ENCODE measurements at regions not wholly inside any gene's neighbourhood (a gene's known extent, or its start where the extent isn't known, plus 50 kb on each side); places are given as distances from the start of the nearest gene placed in this dataset.

DNA sequence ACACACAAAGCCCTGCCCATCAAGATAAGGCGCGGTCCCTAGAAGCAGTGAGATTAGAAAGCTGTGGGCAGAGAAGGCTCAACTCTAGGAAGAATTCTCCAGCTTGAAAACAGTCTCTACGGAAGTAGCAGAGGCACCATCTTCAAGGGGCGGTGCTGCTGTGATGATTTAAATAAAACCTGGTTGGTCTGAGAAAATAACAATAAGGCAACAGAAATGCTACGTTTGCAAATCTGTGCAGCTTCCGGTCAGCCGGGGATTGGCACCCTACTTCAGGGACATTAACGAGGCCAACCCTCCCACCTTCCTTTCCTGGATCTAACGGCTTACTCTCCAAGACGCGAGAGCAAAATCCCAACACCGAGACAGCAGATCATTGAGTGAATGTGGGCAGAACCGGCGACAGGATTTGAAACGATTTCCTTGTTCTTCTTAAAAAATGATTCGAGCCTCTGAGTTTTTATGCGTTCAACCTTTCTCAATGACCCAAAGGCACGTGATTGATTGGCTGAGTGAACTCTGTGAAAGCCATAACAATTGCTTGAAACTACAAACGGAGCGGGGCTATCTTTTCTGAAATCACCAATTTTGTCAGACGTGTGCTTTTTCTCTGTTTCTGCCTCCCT is 93.7 kb upstream of the ZNF516 start:
- no peak for TF ChIP-seq CTCF (IDR thresholded peaks at IDR 0.05; ENCODE audit: control insufficient read depth, extremely low read depth, insufficient read depth)
- H3K4me3 ChIP-seq (ENCODE audit: low read depth, low read length) = no peak overlapping the region
- DNase-seq (ENCODE audit: low read depth) = no peak

GRCh38 chr18:76587879-76588271 is 92.8 kb upstream of the ZNF516 start:
- no peak overlapping the region for H3K4me3 ChIP-seq (ENCODE audit: low read depth, low read length)
- TF ChIP-seq CTCF (IDR thresholded peaks at IDR 0.05; ENCODE audit: control insufficient read depth, extremely low read depth, insufficient read depth) = no peak
- DNase-seq (ENCODE audit: low read depth) = no peak

GRCh38 chr18:76587147-76587878 is 92.3 kb upstream of the ZNF516 start:
- DNase-seq (ENCODE audit: low read depth) = no peak
- no peak overlapping the region for H3K4me3 ChIP-seq (ENCODE audit: low read depth, low read length)
- no peak for TF ChIP-seq CTCF (IDR thresholded peaks at IDR 0.05; ENCODE audit: control insufficient read depth, extremely low read depth, insufficient read depth)

- no peak overlapping the region for H3K4me3 ChIP-seq (ENCODE audit: low read depth, low read length)
- TF ChIP-seq CTCF (IDR thresholded peaks at IDR 0.05; ENCODE audit: control insufficient read depth, extremely low read depth, insufficient read depth) = no peak
- DNase-seq (ENCODE audit: low read depth) = no peak
Observed at GRCh38 chr18:76584414-76585310, 89.6 kb upstream of the ZNF516 start.

GRCh38 chr18:76581261-76581660 is 86.2 kb upstream of the ZNF516 start:
- no peak for TF ChIP-seq CTCF (IDR thresholded peaks at IDR 0.05; ENCODE audit: control insufficient read depth, extremely low read depth, insufficient read depth)
- no peak for DNase-seq (ENCODE audit: low read depth)
- no peak overlapping the region for H3K4me3 ChIP-seq (ENCODE audit: low read depth, low read length)

- H3K4me3 ChIP-seq (ENCODE audit: low read depth, low read length) = no peak overlapping the region
- no peak for TF ChIP-seq CTCF (IDR thresholded peaks at IDR 0.05; ENCODE audit: control insufficient read depth, extremely low read depth, insufficient read depth)
- peak; percentile 58 for DNase-seq (ENCODE audit: low read depth)
Observed at GRCh38 chr18:76580288-76580962, 85.4 kb upstream of the ZNF516 start.

Data from LNCaP clone FGC (cell line).